ENCODE measurements at regions not wholly inside any gene's neighbourhood (a gene's known extent, or its start where the extent isn't known, plus 50 kb on each side); places are given as distances from the start of the nearest gene placed in this dataset.

DNA sequence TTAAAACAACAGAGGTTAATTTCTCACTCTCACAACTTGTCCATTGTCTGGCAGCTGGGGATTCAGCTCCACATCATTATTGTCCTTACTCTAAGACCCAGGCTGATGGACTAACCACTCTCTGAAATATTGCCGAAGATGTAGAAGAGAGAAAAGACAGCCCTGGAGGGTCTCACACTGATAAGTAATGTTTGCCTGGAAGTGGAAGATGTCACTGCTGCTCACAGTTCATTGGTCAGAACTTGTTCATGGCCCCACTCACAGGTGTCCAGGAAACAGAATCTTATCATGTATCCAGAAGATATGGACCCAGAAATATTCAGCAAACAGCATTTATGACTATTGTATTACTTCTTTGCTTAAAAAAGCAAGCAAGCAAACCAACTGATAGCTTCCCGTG is 62.2 kb upstream of the LPP start (continued):
- TF ChIP-seq, protein P1, sequence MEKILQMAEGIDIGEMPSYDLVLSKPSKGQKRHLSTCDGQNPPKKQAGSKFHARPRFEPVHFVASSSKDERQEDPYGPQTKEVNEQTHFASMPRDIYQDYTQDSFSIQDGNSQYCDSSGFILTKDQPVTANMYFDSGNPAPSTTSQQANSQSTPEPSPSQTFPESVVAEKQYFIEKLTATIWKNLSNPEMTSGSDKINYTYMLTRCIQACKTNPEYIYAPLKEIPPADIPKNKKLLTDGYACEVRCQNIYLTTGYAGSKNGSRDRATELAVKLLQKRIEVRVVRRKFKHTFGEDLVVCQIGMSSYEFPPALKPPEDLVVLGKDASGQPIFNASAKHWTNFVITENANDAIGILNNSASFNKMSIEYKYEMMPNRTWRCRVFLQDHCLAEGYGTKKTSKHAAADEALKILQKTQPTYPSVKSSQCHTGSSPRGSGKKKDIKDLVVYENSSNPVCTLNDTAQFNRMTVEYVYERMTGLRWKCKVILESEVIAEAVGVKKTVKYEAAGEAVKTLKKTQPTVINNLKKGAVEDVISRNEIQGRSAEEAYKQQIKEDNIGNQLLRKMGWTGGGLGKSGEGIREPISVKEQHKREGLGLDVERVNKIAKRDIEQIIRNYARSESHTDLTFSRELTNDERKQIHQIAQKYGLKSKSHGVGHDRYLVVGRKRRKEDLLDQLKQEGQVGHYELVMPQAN (conservative IDR thresholded peaks at IDR 0.05) = no peak
- TF ChIP-seq CHD4 (IDR thresholded peaks at IDR 0.05) (no peak), RBBP5 (conservative IDR thresholded peaks at IDR 0.05) (no peak), MEF2A (IDR thresholded peaks at IDR 0.05; ENCODE audit: insufficient read depth, low read depth, low read length) (no peak)
- TF ChIP-seq, protein P2, sequence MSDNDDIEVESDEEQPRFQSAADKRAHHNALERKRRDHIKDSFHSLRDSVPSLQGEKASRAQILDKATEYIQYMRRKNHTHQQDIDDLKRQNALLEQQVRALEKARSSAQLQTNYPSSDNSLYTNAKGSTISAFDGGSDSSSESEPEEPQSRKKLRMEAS (IDR thresholded peaks at IDR 0.05; ENCODE audit: low read depth, low read length) = no peak
- TF ChIP-seq, protein P3, sequence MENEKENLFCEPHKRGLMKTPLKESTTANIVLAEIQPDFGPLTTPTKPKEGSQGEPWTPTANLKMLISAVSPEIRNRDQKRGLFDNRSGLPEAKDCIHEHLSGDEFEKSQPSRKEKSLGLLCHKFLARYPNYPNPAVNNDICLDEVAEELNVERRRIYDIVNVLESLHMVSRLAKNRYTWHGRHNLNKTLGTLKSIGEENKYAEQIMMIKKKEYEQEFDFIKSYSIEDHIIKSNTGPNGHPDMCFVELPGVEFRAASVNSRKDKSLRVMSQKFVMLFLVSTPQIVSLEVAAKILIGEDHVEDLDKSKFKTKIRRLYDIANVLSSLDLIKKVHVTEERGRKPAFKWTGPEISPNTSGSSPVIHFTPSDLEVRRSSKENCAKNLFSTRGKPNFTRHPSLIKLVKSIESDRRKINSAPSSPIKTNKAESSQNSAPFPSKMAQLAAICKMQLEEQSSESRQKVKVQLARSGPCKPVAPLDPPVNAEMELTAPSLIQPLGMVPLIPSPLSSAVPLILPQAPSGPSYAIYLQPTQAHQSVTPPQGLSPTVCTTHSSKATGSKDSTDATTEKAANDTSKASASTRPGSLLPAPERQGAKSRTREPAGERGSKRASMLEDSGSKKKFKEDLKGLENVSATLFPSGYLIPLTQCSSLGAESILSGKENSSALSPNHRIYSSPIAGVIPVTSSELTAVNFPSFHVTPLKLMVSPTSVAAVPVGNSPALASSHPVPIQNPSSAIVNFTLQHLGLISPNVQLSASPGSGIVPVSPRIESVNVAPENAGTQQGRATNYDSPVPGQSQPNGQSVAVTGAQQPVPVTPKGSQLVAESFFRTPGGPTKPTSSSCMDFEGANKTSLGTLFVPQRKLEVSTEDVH (IDR thresholded peaks at IDR 0.05; ENCODE audit: low read depth, partially characterized antibody) = no peak
- TF ChIP-seq, protein P4, sequence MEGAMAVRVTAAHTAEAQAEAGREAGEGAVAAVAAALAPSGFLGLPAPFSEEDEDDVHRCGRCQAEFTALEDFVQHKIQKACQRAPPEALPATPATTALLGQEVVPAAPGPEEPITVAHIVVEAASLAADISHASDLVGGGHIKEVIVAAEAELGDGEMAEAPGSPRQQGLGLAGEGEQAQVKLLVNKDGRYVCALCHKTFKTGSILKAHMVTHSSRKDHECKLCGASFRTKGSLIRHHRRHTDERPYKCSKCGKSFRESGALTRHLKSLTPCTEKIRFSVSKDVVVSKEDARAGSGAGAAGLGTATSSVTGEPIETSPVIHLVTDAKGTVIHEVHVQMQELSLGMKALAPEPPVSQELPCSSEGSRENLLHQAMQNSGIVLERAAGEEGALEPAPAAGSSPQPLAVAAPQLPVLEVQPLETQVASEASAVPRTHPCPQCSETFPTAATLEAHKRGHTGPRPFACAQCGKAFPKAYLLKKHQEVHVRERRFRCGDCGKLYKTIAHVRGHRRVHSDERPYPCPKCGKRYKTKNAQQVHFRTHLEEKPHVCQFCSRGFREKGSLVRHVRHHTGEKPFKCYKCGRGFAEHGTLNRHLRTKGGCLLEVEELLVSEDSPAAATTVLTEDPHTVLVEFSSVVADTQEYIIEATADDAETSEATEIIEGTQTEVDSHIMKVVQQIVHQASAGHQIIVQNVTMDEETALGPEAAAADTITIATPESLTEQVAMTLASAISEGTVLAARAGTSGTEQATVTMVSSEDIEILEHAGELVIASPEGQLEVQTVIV (IDR thresholded peaks at IDR 0.05; ENCODE audit: borderline replicate concordance, partially characterized antibody) = no peak
